Body of pancreas (tissue), 4 donors: ENCODE measurements at regions not wholly inside any gene's neighbourhood (a gene's known extent, or its start where the extent isn't known, plus 50 kb on each side); places are given as distances from the start of the nearest gene placed in this dataset.

ENCODE experiments used
- ATAC-seq: fragments of 150-250 bp; one replicate; pipeline ENCODE4 v1.9.1; 2016
- DNase-seq, 4 donors: peaks; one replicate each; pipeline ENCODE4 v3.0.0-alpha.2; 2019
- H3K27ac ChIP-seq, 4 donors: fragments of 200-600 bp; sonication (generic); 1 replicate in 3 of 4; 2 replicates in 1 of 4; pipeline versions ENCODE4 v1.5.1 to v1.6.1; 2016 to 2019; ENCODE audit warnings: mild to moderate bottlenecking in 1 of 4, mixed read lengths in 1 of 4, moderate library complexity in 1 of 4
- H3K27me3 ChIP-seq, 2 donors: fragments of 200-600 bp; sonication (generic); one replicate each; pipeline ENCODE4 v1.6.0; 2016; ENCODE audit warnings: mild to moderate bottlenecking in 1 of 2
- H3K36me3 ChIP-seq, 2 donors: fragments of 200-600 bp; sonication (generic); replicated peaks in 1 of 2; 2 replicates each; pipeline ENCODE4 v1.5.1; 2016; ENCODE audit warnings: low read depth in 2 of 2; ENCODE audit not compliant: insufficient read depth in 1 of 2
- H3K4me1 ChIP-seq: fragments of 200-600 bp; sonication (generic); one replicate; pipeline ENCODE4 v1.6.0; 2016
- H3K4me3 ChIP-seq, 2 donors: fragments of 200-600 bp; sonication (generic); 1 replicate in 1 of 2; 2 replicates in 1 of 2; pipeline ENCODE4 v1.5.1; 2016 to 2019
- H3K9me3 ChIP-seq, 3 donors: fragments of 200-600 bp; sonication (generic); 1 replicate in 2 of 3; 2 replicates in 1 of 3; pipeline ENCODE4 v1.5.1; 2016
- POLR2A ChIP-seq, 3 donors: fragments of 450-650 bp; IDR thresholded peaks; one replicate each; pipeline ENCODE4 v1.6.1; 2016; ENCODE audit warnings: antibody characterized with exemption in 3 of 3, mild to moderate bottlenecking in 2 of 3
- WGBS, 2 donors: methylation state at CpG; one replicate each; pipeline ENCODE4 v1.1.5; 2017; 5-methylcytosine and 5-hydroxymethylcytosine counted together
- intact Hi-C: fragments of 100-400 bp; cut with DNase I; formaldehyde crosslinking; loops from one replicate; pipeline ENCODE4 v1.15.1; 2023
- TF ChIP-seq, protein P1 (sequence below), 7 experiments: fragments of 450-650 bp in 4 of 7; fragments of 200-600 bp in 3 of 7; sonication (generic) in 3 of 7; IDR thresholded peaks; one replicate each; pipeline ENCODE4 v1.5.1; 2016 to 2019; ENCODE audit warnings: antibody characterized with exemption in 7 of 7

DNA sequence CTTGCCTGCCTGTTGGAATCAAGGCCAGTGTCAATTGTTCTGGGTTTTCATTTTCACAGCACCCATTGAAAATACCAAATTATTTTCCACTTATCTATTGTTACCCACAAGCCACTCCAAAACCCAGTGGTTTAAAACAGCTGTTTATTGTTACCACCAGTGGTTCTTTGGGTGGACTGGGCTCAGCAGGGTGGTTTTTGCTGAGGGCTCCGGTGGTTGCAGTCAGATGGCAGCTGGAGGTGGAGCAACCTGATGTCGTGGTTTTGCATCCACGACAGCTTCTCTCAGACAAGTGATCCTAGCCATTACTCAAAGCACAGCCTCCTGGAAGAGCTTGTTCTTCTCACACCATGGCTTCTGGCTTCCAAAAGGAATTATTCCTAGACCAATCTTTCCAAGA, 235.1 kb upstream of the ADARB2 start:
- Histone ChIP-seq H3K27me3 (no peaks in the 10 kb centered on the region), H3K4me3 (no peak overlapping the region), H3K36me3 (no peaks in the 10 kb centered on the region), H3K27ac (no peak overlapping the region), H3K9me3 (no peaks in the 10 kb centered on the region), H3K4me1 (no peaks in the 10 kb centered on the region)
- ATAC-seq, result no peak
- TF ChIP-seq POLR2A (IDR thresholded peaks at IDR 0.05), result no peak
- TF ChIP-seq, protein P1, sequence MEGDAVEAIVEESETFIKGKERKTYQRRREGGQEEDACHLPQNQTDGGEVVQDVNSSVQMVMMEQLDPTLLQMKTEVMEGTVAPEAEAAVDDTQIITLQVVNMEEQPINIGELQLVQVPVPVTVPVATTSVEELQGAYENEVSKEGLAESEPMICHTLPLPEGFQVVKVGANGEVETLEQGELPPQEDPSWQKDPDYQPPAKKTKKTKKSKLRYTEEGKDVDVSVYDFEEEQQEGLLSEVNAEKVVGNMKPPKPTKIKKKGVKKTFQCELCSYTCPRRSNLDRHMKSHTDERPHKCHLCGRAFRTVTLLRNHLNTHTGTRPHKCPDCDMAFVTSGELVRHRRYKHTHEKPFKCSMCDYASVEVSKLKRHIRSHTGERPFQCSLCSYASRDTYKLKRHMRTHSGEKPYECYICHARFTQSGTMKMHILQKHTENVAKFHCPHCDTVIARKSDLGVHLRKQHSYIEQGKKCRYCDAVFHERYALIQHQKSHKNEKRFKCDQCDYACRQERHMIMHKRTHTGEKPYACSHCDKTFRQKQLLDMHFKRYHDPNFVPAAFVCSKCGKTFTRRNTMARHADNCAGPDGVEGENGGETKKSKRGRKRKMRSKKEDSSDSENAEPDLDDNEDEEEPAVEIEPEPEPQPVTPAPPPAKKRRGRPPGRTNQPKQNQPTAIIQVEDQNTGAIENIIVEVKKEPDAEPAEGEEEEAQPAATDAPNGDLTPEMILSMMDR (IDR thresholded peaks at IDR 0.05), result no peak
- DNase-seq, result no peak
- WGBS, 2 donors, result 79 to 81% methylated on average over 3 of the region's 3 CpGs
- intact Hi-C loops, result no loop called here

DNA sequence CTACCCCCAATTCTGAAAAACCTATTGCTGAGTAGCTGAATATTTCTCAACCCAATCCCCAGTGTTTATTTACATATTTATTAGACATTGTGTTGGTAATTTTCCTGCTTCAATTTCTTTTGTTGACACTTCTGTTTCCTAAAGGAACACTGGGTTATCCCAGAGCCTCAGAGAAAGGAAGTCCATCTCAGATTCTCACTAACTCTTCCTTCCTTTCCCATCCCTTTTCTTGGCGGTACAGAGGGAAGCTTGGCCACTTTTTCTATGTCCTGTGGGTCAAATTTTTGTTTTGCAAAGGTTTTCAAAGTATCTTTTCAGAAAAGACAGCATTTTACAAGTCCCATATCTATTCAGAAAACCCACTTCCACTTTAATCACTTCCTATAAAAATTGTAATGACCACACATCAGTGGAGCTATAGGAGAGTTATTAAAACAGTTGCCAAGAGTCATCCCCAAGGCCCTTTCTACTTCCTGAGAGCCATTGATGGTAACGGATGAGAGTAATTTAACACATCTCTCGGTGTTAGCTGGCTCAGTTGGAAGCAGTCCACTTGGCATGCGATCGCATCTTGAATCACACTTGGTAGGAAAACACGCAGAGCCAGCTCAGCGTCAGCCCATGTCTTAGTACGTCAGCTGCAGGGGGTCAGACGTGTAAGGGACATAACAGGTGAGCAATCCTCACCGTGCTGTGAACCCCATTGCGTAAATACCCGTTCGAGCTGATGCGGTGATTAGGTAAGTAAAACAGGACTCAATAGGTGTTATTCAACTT, 231.1 kb upstream of the ADARB2 start:
- no peaks in the 10 kb centered on the region for H3K4me1 ChIP-seq
- DNase-seq, result no peak
- intact Hi-C loops, result no loop called here

DNA sequence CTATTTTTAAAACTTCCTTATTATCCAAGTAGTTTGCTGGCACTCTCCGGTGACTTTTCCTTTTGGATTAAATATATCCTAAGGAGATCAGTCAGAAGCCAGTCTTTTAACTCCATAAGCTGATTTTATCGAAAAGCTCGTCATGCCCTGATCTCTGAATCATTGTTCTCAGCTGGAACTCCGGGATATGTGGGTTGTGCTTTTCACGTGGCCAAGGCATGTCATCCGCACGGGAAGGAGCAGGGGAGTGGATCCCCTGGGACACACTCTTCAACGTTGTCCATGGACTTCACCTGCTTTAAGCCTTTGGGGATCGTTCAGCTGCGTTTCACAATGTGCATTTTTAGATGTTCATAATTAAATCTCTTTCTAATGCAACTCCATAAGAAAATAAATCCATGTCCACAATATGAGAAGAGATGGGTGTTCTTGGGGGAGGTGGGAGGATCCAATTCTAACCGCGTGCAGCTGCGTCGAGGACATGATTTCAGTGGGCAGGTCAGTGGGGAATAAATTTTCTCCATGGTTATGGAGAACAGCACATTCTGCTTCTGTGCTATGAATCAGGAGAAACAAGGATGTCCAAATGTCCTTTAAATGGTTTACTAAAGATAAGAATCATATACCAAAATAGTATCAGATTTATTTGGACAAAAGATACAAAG, 229.5 kb upstream of the ADARB2 start:
- no peaks in the 10 kb centered on the region for H3K9me3 ChIP-seq
- intact Hi-C loops, result no loop called here
- ATAC-seq, result no peak
- H3K36me3 ChIP-seq, result no peaks in the 10 kb centered on the region
- no peak overlapping the region for H3K4me3 ChIP-seq
- TF ChIP-seq, protein P1 (IDR thresholded peaks at IDR 0.05), result no peak
- TF ChIP-seq POLR2A (IDR thresholded peaks at IDR 0.05), result no peak
- no peaks in the 10 kb centered on the region for H3K27me3 ChIP-seq
- H3K27ac ChIP-seq, result no peak overlapping the region
- H3K4me1 ChIP-seq, result no peaks in the 10 kb centered on the region
- WGBS, 2 donors, result 73 to 79% methylated on average over 14 of the region's 14 CpGs
- no peak for DNase-seq

More for the DNA sequence above, 231.1 kb upstream of the ADARB2 start:
- Histone ChIP-seq H3K36me3 (no peaks in the 10 kb centered on the region), H3K27ac (no peak overlapping the region), H3K4me3 (no peak overlapping the region), H3K27me3 (no peaks in the 10 kb centered on the region), H3K9me3 (no peaks in the 10 kb centered on the region)
- TF ChIP-seq POLR2A (IDR thresholded peaks at IDR 0.05), result no peak
- TF ChIP-seq, protein P1 (IDR thresholded peaks at IDR 0.05), result no peak
- WGBS, 2 donors, result 58 to 69% methylated on average over 14 of the region's 14 CpGs
- no peak for ATAC-seq

DNA sequence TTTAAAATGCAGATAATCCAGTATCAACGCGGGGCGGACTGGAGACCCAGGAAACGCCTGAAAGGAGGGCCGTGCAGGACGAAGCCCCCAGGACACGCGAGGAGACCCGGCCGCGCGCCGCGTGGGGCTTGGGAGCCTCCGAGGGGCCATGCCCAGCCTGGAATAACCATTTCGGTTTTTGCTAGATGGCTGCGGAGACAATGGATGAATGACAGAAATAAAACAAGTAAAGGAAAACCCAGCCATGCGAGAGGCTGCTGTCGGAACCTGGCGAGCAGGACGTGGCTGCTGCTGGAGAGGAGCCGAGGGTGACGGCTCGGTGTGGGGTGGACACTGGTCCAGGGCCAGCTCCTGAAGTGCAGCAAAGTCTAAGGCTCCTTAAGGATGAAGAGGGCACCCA, 227.2 kb upstream of the ADARB2 start:
- H3K27ac ChIP-seq, result no peak overlapping the region
- 76 to 78% methylated on average over 24 of the region's 24 CpGs for WGBS, 2 donors
- ATAC-seq (no peak), DNase-seq (no peak)
- no peaks in the 10 kb centered on the region for H3K9me3 ChIP-seq
- no peaks in the 10 kb centered on the region for H3K36me3 ChIP-seq
- H3K4me1 ChIP-seq, result no peaks in the 10 kb centered on the region
- no peaks in the 10 kb centered on the region for H3K27me3 ChIP-seq
- intact Hi-C loops, result no loop called here
- no peak overlapping the region for H3K4me3 ChIP-seq
- TF ChIP-seq, protein P1 (IDR thresholded peaks at IDR 0.05), result no peak
- TF ChIP-seq POLR2A (IDR thresholded peaks at IDR 0.05), result no peak
